Caco-2 (cell line): ENCODE measurements at regions not wholly inside any gene's neighbourhood (a gene's known extent, or its start where the extent isn't known, plus 50 kb on each side); places are given as distances from the start of the nearest gene placed in this dataset.

Experiments
- BruUV-seq: library from RNA; stranded (reverse); fragments of 400-500 nt; replicated peaks from 2 replicates; lab custom pipeline; 2021; lab: Mats Ljungman, UMichigan
- CTCF ChIA-PET: fragments of 300-600 bp; sonication (Branson Sonifier 250); formaldehyde crosslinking; loops from one replicate; lab custom pipeline; 2022; ENCODE audit warnings: antibody characterized with exemption; lab: Charles Lee
- POLR2A ChIA-PET: fragments of 300-600 bp; sonication (Branson Sonifier 250); formaldehyde crosslinking; loops from one replicate; lab custom pipeline; 2022; ENCODE audit warnings: antibody characterized with exemption; lab: Charles Lee
- DNase-seq, 2 experiments: peaks; one replicate each; pipeline versions ENCODE4 v3.0.0 to v3.0.0-alpha.2; 2020 to 2022
- H3K27me3 ChIP-seq: replicated peaks from 2 replicates; pipeline ENCODE4 v1.6.0; 2011; ENCODE audit warnings: low read length; ENCODE audit not compliant: control insufficient read depth, insufficient read depth
- H3K36me3 ChIP-seq: 2 replicates; pipeline ENCODE4 v1.5.1; 2011; ENCODE audit warnings: low read length; ENCODE audit not compliant: control insufficient read depth, insufficient read depth
- H3K4me1 ChIP-seq: fragments of 250-450 bp; sonication (Bioruptor Pico); 2 replicates; pipeline ENCODE4 v1.5.1; 2020; ENCODE audit warnings: mild to moderate bottlenecking
- H3K4me3 ChIP-seq: 2 replicates; pipeline ENCODE4 v1.5.1; 2011; ENCODE audit warnings: low read depth, mild to moderate bottlenecking, control low read depth, low read length
- H3K9me3 ChIP-seq: fragments of 250-450 bp; sonication (Bioruptor Pico); 2 replicates; pipeline ENCODE4 v1.5.1; 2020; ENCODE audit warnings: mild to moderate bottlenecking, moderate library complexity
- H3K27ac Mint-ChIP-seq: one replicate; pipeline ENCODE4 v1.8.0; 2022; ENCODE audit warnings: mixed read lengths; ENCODE audit not compliant: unreplicated experiment
- H3K27me3 Mint-ChIP-seq: one replicate; pipeline ENCODE4 v1.8.0; 2022; ENCODE audit warnings: mixed read lengths; ENCODE audit not compliant: insufficient read depth, unreplicated experiment
- H3K36me3 Mint-ChIP-seq: one replicate; pipeline ENCODE4 v1.8.0; 2022; ENCODE audit warnings: mild to moderate bottlenecking, mixed read lengths; ENCODE audit not compliant: insufficient read depth, unreplicated experiment
- H3K4me1 Mint-ChIP-seq: one replicate; pipeline ENCODE4 v1.8.0; 2022; ENCODE audit warnings: low read depth, mixed read lengths; ENCODE audit not compliant: unreplicated experiment
- H3K4me3 Mint-ChIP-seq: one replicate; pipeline ENCODE4 v1.8.0; 2022; ENCODE audit warnings: mild to moderate bottlenecking, moderate library complexity, mixed read lengths; ENCODE audit not compliant: unreplicated experiment
- H3K9me3 Mint-ChIP-seq: one replicate; pipeline ENCODE4 v1.8.0; 2022; ENCODE audit warnings: mixed read lengths; ENCODE audit not compliant: unreplicated experiment
- intact Hi-C: fragments of 100-400 bp; cut with micrococcal nuclease; formaldehyde crosslinking; loops from one replicate; pipeline ENCODE4 v1.10.0; 2022; ENCODE audit not compliant: unreplicated experiment
- TF ChIP-seq, protein P1 (sequence below), 2 experiments: fragments of 200-600 bp in 1 of 2; IDR thresholded peaks; 1 replicate in 1 of 2; 2 replicates in 1 of 2; pipeline versions ENCODE4 v1.5.1 to v1.8.0; 2011 to 2022; ENCODE audit warnings: antibody characterized with exemption in 1 of 2, control low read depth in 1 of 2, inconsistent platforms in 1 of 2, low read depth in 1 of 2, low read length in 1 of 2, mild to moderate bottlenecking in 1 of 2, moderate library complexity in 1 of 2; ENCODE audit not compliant: insufficient read depth in 1 of 2, severe bottlenecking in 1 of 2, unreplicated experiment in 1 of 2

DNA sequence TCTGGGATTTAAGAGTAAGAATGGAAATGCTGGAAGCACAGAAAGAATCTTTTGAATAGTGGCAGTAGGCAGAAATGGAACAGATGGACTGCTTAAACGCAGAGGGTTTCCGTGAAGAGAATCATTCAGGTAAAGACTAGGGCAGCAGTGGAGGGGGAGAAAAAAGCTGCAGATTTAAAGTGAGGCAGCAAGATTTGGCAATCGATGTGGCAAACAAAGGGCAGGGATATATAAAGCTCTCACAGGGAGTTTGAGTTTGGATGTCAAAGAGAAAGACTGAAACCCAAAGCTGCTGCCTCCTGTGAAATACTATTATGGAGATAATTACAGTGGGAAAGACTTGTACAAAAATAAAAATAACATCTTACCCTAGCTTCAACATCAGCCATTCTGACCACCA, 384.0 kb downstream of the CENPC start:
- Histone ChIP-seq H3K4me1 (no peaks in the 10 kb centered on the region), H3K4me3 (no peak overlapping the region), H3K36me3 (no peaks in the 10 kb centered on the region), H3K9me3 (no peaks in the 10 kb centered on the region), H3K27me3 (no peaks in the 10 kb centered on the region)
- BruUV-seq: no TSS peak
- H3K9me3 Mint-ChIP-seq: no peaks in the 10 kb centered on the region
- ChIA-PET POLR2A (no interaction called here), CTCF (no interaction called here)
- H3K4me3 Mint-ChIP-seq: no peak overlapping the region
- DNase-seq: no peak
- H3K36me3 Mint-ChIP-seq: no peaks in the 10 kb centered on the region
- TF ChIP-seq, protein P1, sequence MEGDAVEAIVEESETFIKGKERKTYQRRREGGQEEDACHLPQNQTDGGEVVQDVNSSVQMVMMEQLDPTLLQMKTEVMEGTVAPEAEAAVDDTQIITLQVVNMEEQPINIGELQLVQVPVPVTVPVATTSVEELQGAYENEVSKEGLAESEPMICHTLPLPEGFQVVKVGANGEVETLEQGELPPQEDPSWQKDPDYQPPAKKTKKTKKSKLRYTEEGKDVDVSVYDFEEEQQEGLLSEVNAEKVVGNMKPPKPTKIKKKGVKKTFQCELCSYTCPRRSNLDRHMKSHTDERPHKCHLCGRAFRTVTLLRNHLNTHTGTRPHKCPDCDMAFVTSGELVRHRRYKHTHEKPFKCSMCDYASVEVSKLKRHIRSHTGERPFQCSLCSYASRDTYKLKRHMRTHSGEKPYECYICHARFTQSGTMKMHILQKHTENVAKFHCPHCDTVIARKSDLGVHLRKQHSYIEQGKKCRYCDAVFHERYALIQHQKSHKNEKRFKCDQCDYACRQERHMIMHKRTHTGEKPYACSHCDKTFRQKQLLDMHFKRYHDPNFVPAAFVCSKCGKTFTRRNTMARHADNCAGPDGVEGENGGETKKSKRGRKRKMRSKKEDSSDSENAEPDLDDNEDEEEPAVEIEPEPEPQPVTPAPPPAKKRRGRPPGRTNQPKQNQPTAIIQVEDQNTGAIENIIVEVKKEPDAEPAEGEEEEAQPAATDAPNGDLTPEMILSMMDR (IDR thresholded peaks at IDR 0.05; ENCODE audit: insufficient read depth in 1 of 2, low read depth in 1 of 2, low read length in 1 of 2, severe bottlenecking in 1 of 2, unreplicated experiment in 1 of 2): no peak
- no peaks in the 10 kb centered on the region for H3K4me1 Mint-ChIP-seq
- no peaks in the 10 kb centered on the region for H3K27me3 Mint-ChIP-seq
- intact Hi-C loops: no loop called here
- H3K27ac Mint-ChIP-seq: no peak overlapping the region

DNA sequence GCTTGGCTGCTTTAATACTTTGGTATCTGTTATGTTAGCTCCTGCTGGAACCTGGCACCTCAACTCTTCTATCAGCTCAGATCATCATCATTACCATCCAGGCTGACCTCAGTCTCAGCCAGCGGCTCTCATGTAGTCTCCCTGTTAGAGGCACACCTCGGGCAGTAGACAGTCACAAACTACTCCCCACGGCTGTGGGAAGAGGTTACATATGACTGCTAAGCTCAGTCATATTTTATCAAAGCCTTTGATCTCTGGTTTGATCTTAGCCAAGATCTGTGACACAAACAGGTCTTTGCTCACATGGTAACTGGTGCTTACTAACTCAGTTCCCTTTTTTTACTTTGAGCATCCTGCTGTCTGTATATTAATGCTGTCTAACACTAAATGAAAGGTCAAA, 384.9 kb downstream of the CENPC start:
- Mint-ChIP-seq H3K4me1 (no peaks in the 10 kb centered on the region), H3K36me3 (no peaks in the 10 kb centered on the region), H3K27ac (no peak overlapping the region), H3K4me3 (no peak overlapping the region), H3K9me3 (no peaks in the 10 kb centered on the region), H3K27me3 (peaks cover 3% of the 10 kb centered on the region)
- no peaks in the 10 kb centered on the region for H3K4me1 ChIP-seq
- DNase-seq: no peak
- CTCF ChIA-PET: no interaction called here
- no peaks in the 10 kb centered on the region for H3K36me3 ChIP-seq
- POLR2A ChIA-PET: no interaction called here
- H3K9me3 ChIP-seq: no peaks in the 10 kb centered on the region
- intact Hi-C loops: no loop called here
- no peaks in the 10 kb centered on the region for H3K27me3 ChIP-seq
- TF ChIP-seq, protein P1 (IDR thresholded peaks at IDR 0.05; ENCODE audit: insufficient read depth in 1 of 2, low read depth in 1 of 2, low read length in 1 of 2, severe bottlenecking in 1 of 2, unreplicated experiment in 1 of 2): no peak
- no peak overlapping the region for H3K4me3 ChIP-seq
- BruUV-seq: no TSS peak

DNA sequence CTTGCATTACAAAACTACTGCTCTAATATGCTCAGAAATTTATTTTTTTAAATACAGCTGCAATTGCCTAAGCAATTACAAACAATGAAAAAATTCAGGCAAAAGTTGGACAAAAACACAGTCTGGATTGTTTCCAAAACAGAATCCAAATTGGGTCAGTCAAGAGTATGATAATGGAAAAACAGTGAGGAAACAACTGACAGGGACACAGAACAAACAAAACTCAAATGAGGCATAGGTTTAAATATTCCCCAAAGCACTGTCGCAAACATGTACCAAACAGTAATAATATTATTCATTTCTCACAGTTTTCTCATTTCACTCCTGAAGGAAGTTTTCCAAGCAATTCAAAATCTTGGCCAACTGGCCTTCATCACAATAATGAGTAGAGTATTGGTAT, 386.6 kb downstream of the CENPC start:
- H3K9me3 ChIP-seq: no peaks in the 10 kb centered on the region
- Mint-ChIP-seq H3K27ac (no peak overlapping the region), H3K4me1 (no peaks in the 10 kb centered on the region), H3K27me3 (peaks cover 3% of the 10 kb centered on the region), H3K9me3 (no peaks in the 10 kb centered on the region), H3K4me3 (no peak overlapping the region), H3K36me3 (no peaks in the 10 kb centered on the region)
- POLR2A ChIA-PET: no interaction called here
- H3K27me3 ChIP-seq: no peaks in the 10 kb centered on the region
- BruUV-seq: no TSS peak
- no peak for DNase-seq
- TF ChIP-seq, protein P1 (IDR thresholded peaks at IDR 0.05; ENCODE audit: insufficient read depth in 1 of 2, low read depth in 1 of 2, low read length in 1 of 2, severe bottlenecking in 1 of 2, unreplicated experiment in 1 of 2): no peak
- H3K4me1 ChIP-seq: no peaks in the 10 kb centered on the region
- intact Hi-C loops: no loop called here
- H3K4me3 ChIP-seq: no peak overlapping the region
- CTCF ChIA-PET: no interaction called here
- H3K36me3 ChIP-seq: no peaks in the 10 kb centered on the region
